HCT116 (cell line): ENCODE measurements at regions not wholly inside any gene's neighbourhood (a gene's known extent, or its start where the extent isn't known, plus 50 kb on each side); places are given as distances from the start of the nearest gene placed in this dataset.

ENCODE experiments used
- ATAC-seq: fragments of 200-7000 bp; cut with Tn5 transposase; 2 replicates; pipeline ENCODE4 v1.9.1; 2020; ENCODE audit warnings: mild to moderate bottlenecking, moderate library complexity
- BruUV-seq: library from RNA; stranded (reverse); fragments of 400-500 nt; replicated peaks from 2 replicates; lab custom pipeline; 2021; lab: Mats Ljungman, UMichigan
- CTCF ChIA-PET: fragments of 300-600 bp; sonication (Branson Sonifier 250); formaldehyde crosslinking; loops from one replicate; lab custom pipeline; 2021; ENCODE audit warnings: antibody characterized with exemption; lab: Charles Lee
- POLR2A ChIA-PET: fragments of 300-600, 350-600 bp; sonication (Branson Sonifier 250); formaldehyde crosslinking; loops from one replicate; lab custom pipeline; 2021; ENCODE audit warnings: antibody characterized with exemption; lab: Charles Lee
- RAD21 ChIA-PET, 2 experiments: fragments of 300-600 bp; sonication (Branson Sonifier 250); formaldehyde crosslinking; loops; one replicate each; lab custom pipeline; 2023; ENCODE audit warnings: low total read pairs in 2 of 2; ENCODE audit not compliant: uncharacterized antibody in 2 of 2, unreplicated experiment in 2 of 2, low non-redundant PET in 1 of 2; lab: Charles Lee
- DNase-seq: peaks from one replicate; pipeline ENCODE4 v3.0.0-alpha.2; 2010; ENCODE audit warnings: low read depth, low spot score
- H2AFZ ChIP-seq: fragments of 200-600 bp; shearing (Covaris generic), sonication (generic); 2 replicates; pipeline ENCODE4 v1.6.1; 2017; ENCODE audit warnings: low read depth, mixed run types, mixed read lengths, antibody characterized with exemption, low read length; ENCODE audit not compliant: poor library complexity, severe bottlenecking
- H3K27ac ChIP-seq: 2 replicates; pipeline ENCODE4 v1.5.1; 2012; ENCODE audit warnings: low read depth, low read length
- H3K27me3 ChIP-seq: fragments of 200-600 bp; sonication (generic); 2 replicates; pipeline ENCODE4 v1.6.1; 2016; ENCODE audit warnings: mixed run types, low read length, mixed read lengths; ENCODE audit not compliant: insufficient read depth
- H3K36me3 ChIP-seq, 2 experiments: fragments of 200-500 bp in 1 of 2; fragments of 200-600 bp in 1 of 2; sonication (Bioruptor generic) in 1 of 2; sonication (generic) in 1 of 2; 2 replicates each; pipeline versions ENCODE4 v1.5.1 to v1.6.1; 2014 to 2016; ENCODE audit warnings: low read length in 2 of 2, inconsistent platforms in 1 of 2, mixed read lengths in 1 of 2, mixed run types in 1 of 2; ENCODE audit not compliant: insufficient read depth in 2 of 2, control insufficient read depth in 1 of 2
- H3K4me1 ChIP-seq, 2 experiments: fragments of 200-600 bp in 1 of 2; sonication (generic) in 1 of 2; 2 replicates each; pipeline versions ENCODE4 v1.5.1 to v1.6.1; 2012 to 2017; ENCODE audit warnings: low read length in 2 of 2, inconsistent platforms in 1 of 2, mild to moderate bottlenecking in 1 of 2, mixed read lengths in 1 of 2, mixed run types in 1 of 2, moderate library complexity in 1 of 2; ENCODE audit not compliant: insufficient read depth in 2 of 2, control insufficient read depth in 1 of 2
- H3K4me2 ChIP-seq: fragments of 200-600 bp; sonication (generic); 2 replicates; pipeline ENCODE4 v1.6.1; 2017; ENCODE audit warnings: mixed run types, low read length, mixed read lengths
- H3K4me3 ChIP-seq, 2 experiments: fragments of 200-600 bp in 1 of 2; sonication (generic) in 1 of 2; replicated peaks in 1 of 2; 2 replicates each; pipeline ENCODE4 v1.5.1; 2011 to 2016; ENCODE audit warnings: low read length in 2 of 2, control low read depth in 1 of 2, low read depth in 1 of 2, mild to moderate bottlenecking in 1 of 2, mixed read lengths in 1 of 2, mixed run types in 1 of 2
- H3K79me2 ChIP-seq: fragments of 200-600 bp; sonication (generic); 2 replicates; pipeline ENCODE4 v1.6.1; 2017; ENCODE audit warnings: mild to moderate bottlenecking, mixed run types, low read length, moderate library complexity, mixed read lengths; ENCODE audit not compliant: insufficient read depth
- H3K9ac ChIP-seq: fragments of 200-600 bp; sonication (generic); 2 replicates; pipeline ENCODE4 v1.6.1; 2016; ENCODE audit warnings: low read length, mixed read lengths
- H3K9me2 ChIP-seq: fragments of 200-600 bp; sonication (generic), shearing (Covaris generic); 2 replicates; pipeline ENCODE4 v1.6.1; 2017; ENCODE audit warnings: mixed run types, mild to moderate bottlenecking, moderate library complexity; ENCODE audit not compliant: insufficient read depth
- H3K9me3 ChIP-seq, 2 experiments: fragments of 200-500 bp in 1 of 2; fragments of 200-600 bp in 1 of 2; sonication (Bioruptor generic) in 1 of 2; sonication (generic) in 1 of 2; 2 replicates each; pipeline ENCODE4 v1.6.1; 2014 to 2017; ENCODE audit warnings: low read length in 2 of 2, mixed read lengths in 2 of 2, inconsistent platforms in 1 of 2, low read depth in 1 of 2, mild to moderate bottlenecking in 1 of 2, mixed run types in 1 of 2, moderate library complexity in 1 of 2; ENCODE audit not compliant: control insufficient read depth in 1 of 2, insufficient read depth in 1 of 2
- H4K20me1 ChIP-seq: fragments of 200-600 bp; sonication (generic), shearing (Covaris generic); 2 replicates; pipeline ENCODE4 v1.6.1; 2017; ENCODE audit warnings: mixed run types, mild to moderate bottlenecking, moderate library complexity; ENCODE audit not compliant: insufficient read depth
- CBX3 ChIP-seq: IDR thresholded peaks from 2 replicates; pipeline ENCODE4 v1.6.1; 2012; ENCODE audit warnings: low read depth
- CEBPB ChIP-seq: IDR thresholded peaks from 2 replicates; pipeline ENCODE4 v1.6.1; 2012; ENCODE audit warnings: low read depth
- EGR1 ChIP-seq: IDR thresholded peaks from 2 replicates; pipeline ENCODE4 v1.6.1; 2012; ENCODE audit warnings: low read depth
- FOSL1 ChIP-seq: IDR thresholded peaks from 2 replicates; pipeline ENCODE4 v1.6.1; 2012; ENCODE audit warnings: low read depth
- JUND ChIP-seq: IDR thresholded peaks from 2 replicates; pipeline ENCODE4 v1.6.1; 2012
- POLR2A ChIP-seq: IDR thresholded peaks from 2 replicates; pipeline ENCODE4 v1.7.0; 2011; ENCODE audit warnings: borderline replicate concordance; ENCODE audit not compliant: insufficient read depth, insufficient read length; ENCODE audit errors: extremely low read depth
- POLR2AphosphoS5 ChIP-seq: IDR thresholded peaks from 2 replicates; pipeline ENCODE4 v1.6.1; 2011; ENCODE audit warnings: mild to moderate bottlenecking, low read depth, low read length, moderate library complexity
- RAD21 ChIP-seq: IDR thresholded peaks from 2 replicates; pipeline ENCODE4 v1.6.1; 2012; ENCODE audit warnings: low read depth, mild to moderate bottlenecking
- SP1 ChIP-seq: IDR thresholded peaks from 2 replicates; pipeline ENCODE4 v1.6.1; 2012; ENCODE audit warnings: low read depth
- SRF ChIP-seq: IDR thresholded peaks from 2 replicates; pipeline ENCODE4 v1.6.1; 2012; ENCODE audit warnings: low read depth
- TCF7L2 ChIP-seq: IDR thresholded peaks from 2 replicates; pipeline ENCODE4 v1.7.0; 2011; ENCODE audit warnings: borderline replicate concordance, inconsistent platforms; ENCODE audit not compliant: insufficient read depth, insufficient read length; ENCODE audit errors: extremely low read depth
- YY1 ChIP-seq: IDR thresholded peaks from 2 replicates; pipeline ENCODE4 v1.6.1; 2011; ENCODE audit warnings: low read length, low read depth, moderate library complexity, mild to moderate bottlenecking; ENCODE audit not compliant: insufficient replicate concordance; ENCODE audit errors: extremely low read depth
- ZFX ChIP-seq: fragments of 450-650 bp; IDR thresholded peaks from 2 replicates; pipeline ENCODE4 v1.6.1; 2017
- ZNF274 ChIP-seq: fragments of 200-500 bp; sonication (Bioruptor generic); IDR thresholded peaks from 2 replicates; pipeline ENCODE4 v1.6.1; 2014; ENCODE audit warnings: mild to moderate bottlenecking, low read depth, low read length, inconsistent platforms
- intact Hi-C: fragments of 100-400 bp; cut with micrococcal nuclease; formaldehyde crosslinking; loops from 2 replicates; pipeline ENCODE4 v1.10.0; 2022
- TF ChIP-seq, protein P1 (sequence below), 3 experiments: fragments of 200-600 bp in 1 of 3; sonication (generic) in 1 of 3; IDR thresholded peaks in 2 of 3; conservative IDR thresholded peaks in 1 of 3; 2 replicates each; pipeline ENCODE4 v1.5.1; 2012 to 2017; ENCODE audit warnings: low read depth in 2 of 3, low read length in 2 of 3, antibody characterized with exemption in 1 of 3, borderline replicate concordance in 1 of 3, control low read depth in 1 of 3, mild to moderate bottlenecking in 1 of 3, mixed read lengths in 1 of 3, mixed run types in 1 of 3, moderate library complexity in 1 of 3; ENCODE audit not compliant: insufficient read depth in 1 of 3
- TF ChIP-seq, protein P2 (sequence below): IDR thresholded peaks from 2 replicates; pipeline ENCODE4 v1.6.1; 2012; ENCODE audit warnings: low read depth
- TF ChIP-seq, protein P3 (sequence below): IDR thresholded peaks from 2 replicates; pipeline ENCODE4 v1.6.1; 2012
- TF ChIP-seq, protein P4 (sequence below): IDR thresholded peaks from 2 replicates; pipeline ENCODE4 v1.6.1; 2011; ENCODE audit warnings: mild to moderate bottlenecking, low read length, moderate library complexity; ENCODE audit not compliant: insufficient replicate concordance; ENCODE audit errors: extremely low read depth
- TF ChIP-seq, protein P5 (sequence below): IDR thresholded peaks from 2 replicates; pipeline ENCODE4 v1.6.1; 2012

DNA sequence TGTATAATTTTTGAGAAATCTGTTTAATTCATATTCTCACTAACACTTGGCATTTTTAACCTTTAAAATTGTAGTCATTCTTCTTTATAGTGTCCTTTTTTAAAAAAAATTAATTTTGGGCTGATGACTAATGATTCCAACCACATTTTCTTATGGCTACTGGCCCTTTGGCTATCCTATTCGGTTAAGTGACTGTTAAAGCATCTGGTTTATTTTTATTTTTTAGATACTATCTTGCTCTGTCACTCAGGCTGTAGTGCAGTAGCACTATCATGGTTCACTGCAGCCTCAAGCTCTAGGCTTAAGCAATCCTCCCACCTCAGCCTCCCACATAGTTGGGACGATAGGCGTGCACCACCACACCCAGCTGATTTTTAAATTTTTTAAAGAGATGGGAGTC, 723.2 kb upstream of the CXADR start:
- no peaks in the 10 kb centered on the region for H3K9me2 ChIP-seq
- DNase-seq (no peak), ATAC-seq (no peak)
- no peaks in the 10 kb centered on the region for H3K36me3 ChIP-seq
- BruUV-seq = no TSS peak
- no peak overlapping the region for H3K4me2 ChIP-seq
- peaks cover 21 to 31% of the 10 kb centered on the region in 2 experiments; a peak in 3 of 4 replicates for H3K9me3 ChIP-seq
- no peaks in the 10 kb centered on the region for H4K20me1 ChIP-seq
- no peak overlapping the region for H3K27ac ChIP-seq
- no peak overlapping the region for H3K4me3 ChIP-seq
- no peaks in the 10 kb centered on the region for H3K79me2 ChIP-seq
- ChIA-PET RAD21 (no interaction called here), CTCF (no interaction called here), POLR2A (no interaction called here)
- intact Hi-C loops = no loop called here
- no peak overlapping the region for H2AFZ ChIP-seq
- H3K4me1 ChIP-seq = no peaks in the 10 kb centered on the region
- H3K9ac ChIP-seq = no peak overlapping the region
- H3K27me3 ChIP-seq = no peaks in the 10 kb centered on the region
- TF ChIP-seq ZNF274 = no peak
- no peak for TF ChIP-seq SRF
- TF ChIP-seq, protein P1, sequence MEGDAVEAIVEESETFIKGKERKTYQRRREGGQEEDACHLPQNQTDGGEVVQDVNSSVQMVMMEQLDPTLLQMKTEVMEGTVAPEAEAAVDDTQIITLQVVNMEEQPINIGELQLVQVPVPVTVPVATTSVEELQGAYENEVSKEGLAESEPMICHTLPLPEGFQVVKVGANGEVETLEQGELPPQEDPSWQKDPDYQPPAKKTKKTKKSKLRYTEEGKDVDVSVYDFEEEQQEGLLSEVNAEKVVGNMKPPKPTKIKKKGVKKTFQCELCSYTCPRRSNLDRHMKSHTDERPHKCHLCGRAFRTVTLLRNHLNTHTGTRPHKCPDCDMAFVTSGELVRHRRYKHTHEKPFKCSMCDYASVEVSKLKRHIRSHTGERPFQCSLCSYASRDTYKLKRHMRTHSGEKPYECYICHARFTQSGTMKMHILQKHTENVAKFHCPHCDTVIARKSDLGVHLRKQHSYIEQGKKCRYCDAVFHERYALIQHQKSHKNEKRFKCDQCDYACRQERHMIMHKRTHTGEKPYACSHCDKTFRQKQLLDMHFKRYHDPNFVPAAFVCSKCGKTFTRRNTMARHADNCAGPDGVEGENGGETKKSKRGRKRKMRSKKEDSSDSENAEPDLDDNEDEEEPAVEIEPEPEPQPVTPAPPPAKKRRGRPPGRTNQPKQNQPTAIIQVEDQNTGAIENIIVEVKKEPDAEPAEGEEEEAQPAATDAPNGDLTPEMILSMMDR (IDR thresholded peaks at IDR 0.05 in 2 of 3, conservative IDR thresholded peaks at IDR 0.05 in 1 of 3; ENCODE audit: borderline replicate concordance in 1 of 3, insufficient read depth in 1 of 3, low read depth in 2 of 3, low read length in 2 of 3) = no peak
- TF ChIP-seq FOSL1 = no peak
- no peak for TF ChIP-seq TCF7L2
- TF ChIP-seq, protein P2, sequence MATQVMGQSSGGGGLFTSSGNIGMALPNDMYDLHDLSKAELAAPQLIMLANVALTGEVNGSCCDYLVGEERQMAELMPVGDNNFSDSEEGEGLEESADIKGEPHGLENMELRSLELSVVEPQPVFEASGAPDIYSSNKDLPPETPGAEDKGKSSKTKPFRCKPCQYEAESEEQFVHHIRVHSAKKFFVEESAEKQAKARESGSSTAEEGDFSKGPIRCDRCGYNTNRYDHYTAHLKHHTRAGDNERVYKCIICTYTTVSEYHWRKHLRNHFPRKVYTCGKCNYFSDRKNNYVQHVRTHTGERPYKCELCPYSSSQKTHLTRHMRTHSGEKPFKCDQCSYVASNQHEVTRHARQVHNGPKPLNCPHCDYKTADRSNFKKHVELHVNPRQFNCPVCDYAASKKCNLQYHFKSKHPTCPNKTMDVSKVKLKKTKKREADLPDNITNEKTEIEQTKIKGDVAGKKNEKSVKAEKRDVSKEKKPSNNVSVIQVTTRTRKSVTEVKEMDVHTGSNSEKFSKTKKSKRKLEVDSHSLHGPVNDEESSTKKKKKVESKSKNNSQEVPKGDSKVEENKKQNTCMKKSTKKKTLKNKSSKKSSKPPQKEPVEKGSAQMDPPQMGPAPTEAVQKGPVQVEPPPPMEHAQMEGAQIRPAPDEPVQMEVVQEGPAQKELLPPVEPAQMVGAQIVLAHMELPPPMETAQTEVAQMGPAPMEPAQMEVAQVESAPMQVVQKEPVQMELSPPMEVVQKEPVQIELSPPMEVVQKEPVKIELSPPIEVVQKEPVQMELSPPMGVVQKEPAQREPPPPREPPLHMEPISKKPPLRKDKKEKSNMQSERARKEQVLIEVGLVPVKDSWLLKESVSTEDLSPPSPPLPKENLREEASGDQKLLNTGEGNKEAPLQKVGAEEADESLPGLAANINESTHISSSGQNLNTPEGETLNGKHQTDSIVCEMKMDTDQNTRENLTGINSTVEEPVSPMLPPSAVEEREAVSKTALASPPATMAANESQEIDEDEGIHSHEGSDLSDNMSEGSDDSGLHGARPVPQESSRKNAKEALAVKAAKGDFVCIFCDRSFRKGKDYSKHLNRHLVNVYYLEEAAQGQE = no peak
- TF ChIP-seq, protein P3, sequence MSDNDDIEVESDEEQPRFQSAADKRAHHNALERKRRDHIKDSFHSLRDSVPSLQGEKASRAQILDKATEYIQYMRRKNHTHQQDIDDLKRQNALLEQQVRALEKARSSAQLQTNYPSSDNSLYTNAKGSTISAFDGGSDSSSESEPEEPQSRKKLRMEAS = no peak
- TF ChIP-seq, protein P4, sequence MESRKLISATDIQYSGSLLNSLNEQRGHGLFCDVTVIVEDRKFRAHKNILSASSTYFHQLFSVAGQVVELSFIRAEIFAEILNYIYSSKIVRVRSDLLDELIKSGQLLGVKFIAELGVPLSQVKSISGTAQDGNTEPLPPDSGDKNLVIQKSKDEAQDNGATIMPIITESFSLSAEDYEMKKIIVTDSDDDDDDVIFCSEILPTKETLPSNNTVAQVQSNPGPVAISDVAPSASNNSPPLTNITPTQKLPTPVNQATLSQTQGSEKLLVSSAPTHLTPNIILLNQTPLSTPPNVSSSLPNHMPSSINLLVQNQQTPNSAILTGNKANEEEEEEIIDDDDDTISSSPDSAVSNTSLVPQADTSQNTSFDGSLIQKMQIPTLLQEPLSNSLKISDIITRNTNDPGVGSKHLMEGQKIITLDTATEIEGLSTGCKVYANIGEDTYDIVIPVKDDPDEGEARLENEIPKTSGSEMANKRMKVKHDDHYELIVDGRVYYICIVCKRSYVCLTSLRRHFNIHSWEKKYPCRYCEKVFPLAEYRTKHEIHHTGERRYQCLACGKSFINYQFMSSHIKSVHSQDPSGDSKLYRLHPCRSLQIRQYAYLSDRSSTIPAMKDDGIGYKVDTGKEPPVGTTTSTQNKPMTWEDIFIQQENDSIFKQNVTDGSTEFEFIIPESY = no peak
- TF ChIP-seq CEBPB = no peak
- no peak for TF ChIP-seq JUND
- TF ChIP-seq EGR1 = no peak
- no peak for TF ChIP-seq POLR2AphosphoS5
- TF ChIP-seq POLR2A = no peak
- TF ChIP-seq RAD21 = no peak
- TF ChIP-seq YY1 = no peak
- TF ChIP-seq, protein P5, sequence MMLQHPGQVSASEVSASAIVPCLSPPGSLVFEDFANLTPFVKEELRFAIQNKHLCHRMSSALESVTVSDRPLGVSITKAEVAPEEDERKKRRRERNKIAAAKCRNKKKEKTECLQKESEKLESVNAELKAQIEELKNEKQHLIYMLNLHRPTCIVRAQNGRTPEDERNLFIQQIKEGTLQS = no peak
- no peak for TF ChIP-seq CBX3
- no peak for TF ChIP-seq ZFX
- no peak for TF ChIP-seq SP1
